Activated CD8-positive, alpha-beta memory T cell treated with anti-CD3 and anti-CD28 coated beads for 24 hours (primary cell): ENCODE measurements at regions not wholly inside any gene's neighbourhood (a gene's known extent, or its start where the extent isn't known, plus 50 kb on each side); places are given as distances from the start of the nearest gene placed in this dataset.

Source experiments
- DNase-seq: peaks from one replicate; pipeline ENCODE4 v3.0.0-alpha.2; 2020

DNA sequence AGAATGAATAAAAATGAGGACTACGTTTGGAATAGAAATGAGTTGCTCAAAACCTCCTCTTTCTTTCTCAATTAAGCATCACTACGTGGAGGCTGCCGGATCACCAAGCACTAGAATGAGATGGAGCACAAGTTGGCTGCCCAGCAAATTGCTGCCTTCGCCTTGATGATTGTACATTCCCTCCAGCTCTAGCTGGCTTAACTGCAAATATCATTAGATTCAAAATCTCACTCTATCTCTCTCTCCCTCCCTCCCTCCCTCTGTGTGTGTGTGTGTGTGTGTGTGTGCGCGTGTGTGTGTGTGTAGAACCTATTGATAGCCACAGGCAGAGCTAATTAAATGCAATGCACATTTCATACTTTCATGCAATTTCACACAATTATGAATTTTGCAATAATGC lies 310.7 kb upstream of the CDH4 start:
- no peak for DNase-seq

DNA sequence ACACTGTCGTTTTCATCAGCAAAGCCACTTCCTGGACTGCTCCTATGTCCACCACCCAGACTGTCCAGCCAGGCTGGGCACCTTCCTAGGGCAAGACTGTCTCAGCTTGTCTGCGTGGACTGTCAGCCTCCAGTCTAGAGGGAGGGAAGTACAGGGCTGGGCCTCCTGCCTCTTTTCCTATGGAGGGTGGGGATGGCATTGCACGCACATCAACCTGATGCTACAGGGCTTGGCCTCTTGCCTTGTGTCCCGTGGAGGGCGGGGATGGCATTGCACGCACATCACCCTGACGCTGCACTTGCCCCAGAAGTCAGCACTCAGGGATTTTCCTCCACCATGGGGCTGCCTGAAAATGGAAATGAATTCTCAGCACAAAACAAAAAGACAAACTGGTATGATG lies 304.2 kb upstream of the CDH4 start:
- DNase-seq = no peak

- DNase-seq = no peak
These were observed 303.8 kb upstream of the CDH4 start for GRCh38 chr20:60948224-60948623.

GRCh38 chr20:60950561-60950960 lies 301.5 kb upstream of the CDH4 start:
- DNase-seq = no peak

DNA sequence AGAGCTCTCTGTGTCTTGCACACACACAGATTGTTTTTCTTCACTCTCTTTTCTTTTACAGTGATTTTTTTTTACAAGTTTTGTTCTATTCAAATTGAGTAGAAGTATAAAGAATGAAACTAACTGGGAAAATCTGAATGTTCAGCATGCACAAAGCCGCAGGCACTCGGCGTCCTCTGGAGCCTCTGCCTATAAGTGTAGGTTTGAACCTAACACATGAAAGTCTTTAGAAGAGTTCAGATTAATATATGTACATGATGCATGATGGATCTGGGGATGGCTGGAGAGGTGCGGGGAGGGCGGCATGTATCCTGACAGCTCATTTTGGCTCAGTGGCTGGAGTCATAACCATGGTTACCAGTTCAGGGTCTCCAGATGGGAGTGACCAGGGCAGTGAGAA lies 301.1 kb upstream of the CDH4 start:
- no peak for DNase-seq

DNA sequence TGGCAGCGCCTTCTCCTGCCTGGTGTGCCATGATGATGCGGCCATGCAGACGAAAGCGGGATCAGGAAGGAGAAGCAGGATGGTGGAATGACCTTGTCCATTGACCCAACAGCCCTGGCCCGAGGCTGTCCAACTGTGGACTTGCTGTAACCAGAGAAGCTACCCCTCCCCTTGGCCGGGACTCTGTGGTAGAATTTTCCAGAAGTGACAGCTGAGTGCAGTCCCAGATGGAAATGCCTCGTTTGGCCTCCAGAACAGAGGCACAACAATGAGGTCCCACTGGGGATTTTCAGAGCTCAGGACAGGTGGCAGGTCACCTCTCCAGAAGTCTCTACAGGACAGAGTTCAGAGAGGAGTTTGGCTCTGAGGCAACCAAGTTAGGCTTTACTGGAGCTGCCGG lies 299.2 kb upstream of the CDH4 start:
- DNase-seq = no peak

- no peak for DNase-seq
These were observed 298.7 kb upstream of the CDH4 start for GRCh38 chr20:60953321-60953720.

GRCh38 chr20:60955706-60956105 lies 296.4 kb upstream of the CDH4 start:
- no peak for DNase-seq

DNA sequence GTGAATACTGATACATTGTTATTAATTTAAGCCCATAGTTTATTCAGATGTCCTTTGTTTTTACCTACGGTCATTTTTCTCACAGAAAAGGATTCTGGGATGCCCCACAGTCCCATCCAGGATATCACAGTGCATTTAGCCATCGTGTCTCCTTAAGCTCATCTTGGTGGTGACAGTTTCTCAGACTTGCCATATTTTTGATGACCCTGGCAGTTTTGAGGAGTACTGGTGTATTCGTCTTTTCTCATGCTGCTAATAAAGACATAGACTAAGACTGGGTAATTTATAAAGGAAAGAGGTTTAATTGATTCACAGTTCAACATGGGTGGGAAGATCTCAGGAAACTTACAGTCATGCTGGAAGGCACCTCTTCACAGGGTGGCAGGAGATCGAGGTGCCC lies 295.9 kb upstream of the CDH4 start:
- DNase-seq = no peak

DNA sequence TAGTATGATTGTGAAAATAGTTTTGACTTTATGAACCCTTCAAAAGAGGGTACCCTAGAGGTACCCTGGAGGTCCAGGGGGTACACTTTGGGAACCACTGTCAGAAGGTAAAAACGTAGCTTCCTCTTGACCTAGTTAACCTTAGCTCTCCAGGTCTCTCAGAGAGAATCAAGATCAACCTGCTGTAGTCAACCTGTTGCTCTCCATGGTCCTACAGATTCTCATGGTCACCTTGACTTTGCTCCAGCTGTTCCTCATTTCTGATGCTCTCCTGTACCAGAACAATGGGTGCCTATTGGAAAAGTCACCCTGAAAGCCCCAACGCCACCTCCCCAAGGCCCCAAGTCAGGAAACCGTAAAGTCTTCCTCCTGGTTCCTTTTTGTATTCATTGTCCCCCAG lies 294.4 kb upstream of the CDH4 start:
- no peak for DNase-seq

- no peak for DNase-seq
These were observed 292.1 kb upstream of the CDH4 start for GRCh38 chr20:60959971-60960370.

GRCh38 chr20:60960500-60960899 lies 291.6 kb upstream of the CDH4 start:
- DNase-seq = no peak

DNA sequence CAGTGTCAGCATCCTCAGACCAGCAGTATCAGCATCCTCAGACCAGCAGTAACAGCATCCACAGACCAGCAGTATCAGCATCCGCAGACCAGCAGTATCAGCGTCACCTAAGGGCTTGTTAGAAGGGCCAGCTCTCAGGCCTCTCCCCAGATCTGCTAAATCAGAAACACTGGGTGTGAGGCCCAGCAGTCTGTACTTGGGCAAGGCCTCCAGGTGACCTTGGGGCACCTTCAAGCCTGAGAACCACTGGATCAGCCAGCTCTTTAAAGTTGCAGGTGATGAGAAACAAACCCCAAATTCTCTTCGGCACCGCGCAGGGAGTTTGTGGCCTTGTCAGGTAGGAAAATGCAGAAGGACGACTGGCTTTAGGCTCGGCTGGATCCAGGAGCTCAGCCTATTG lies 290.5 kb upstream of the CDH4 start:
- DNase-seq = no peak

DNA sequence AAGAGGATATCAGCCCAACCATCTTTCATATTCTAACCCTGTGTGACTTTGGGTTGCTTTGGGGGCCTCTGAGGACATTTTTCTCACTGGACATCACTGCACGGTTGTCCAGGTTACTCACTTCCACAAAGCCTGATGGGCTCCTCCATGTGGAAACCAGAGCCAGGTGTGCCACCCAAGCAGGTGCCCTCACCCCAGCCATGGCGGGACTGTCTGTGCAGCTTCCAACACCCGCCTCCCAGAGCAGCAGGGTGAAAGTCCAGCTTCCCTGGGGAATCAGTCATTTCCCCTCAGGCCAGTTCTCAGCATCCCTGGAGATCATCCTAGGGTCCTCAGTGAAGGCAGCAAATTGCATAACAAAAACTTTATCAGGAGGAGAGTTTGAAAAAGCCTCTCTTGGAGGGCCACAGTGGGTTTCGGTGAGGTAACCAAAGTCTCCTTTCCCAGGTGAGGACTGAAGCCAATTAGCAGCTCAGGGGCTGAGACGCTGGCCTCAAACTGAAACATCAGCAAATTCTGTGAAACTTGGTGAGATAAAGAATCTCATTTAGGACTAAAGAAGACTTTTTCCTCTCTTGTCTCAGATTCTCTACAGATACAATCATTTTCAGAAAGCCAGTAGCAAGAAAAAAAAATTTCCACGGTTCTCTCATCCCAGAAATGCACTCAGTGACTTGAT lies 289.6 kb upstream of the CDH4 start:
- DNase-seq = no peak

DNA sequence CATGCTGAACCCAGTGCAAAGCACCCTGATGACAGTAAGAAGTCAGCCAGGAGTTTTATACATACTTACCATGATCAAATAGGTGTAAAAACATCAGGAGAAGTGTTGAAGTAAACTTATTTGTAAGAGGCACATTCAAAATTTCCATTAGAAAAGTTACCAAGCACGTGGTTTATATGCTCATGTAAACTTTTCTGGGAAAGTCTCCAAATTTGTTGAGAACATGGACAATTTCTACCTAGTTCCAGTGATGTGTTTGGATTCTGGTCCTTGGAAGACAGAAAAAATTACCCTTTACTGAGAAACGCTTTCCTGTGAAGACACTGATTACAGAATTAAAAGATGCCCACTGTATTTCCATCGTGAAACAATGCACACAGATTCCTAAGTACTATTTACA lies 288.9 kb upstream of the CDH4 start:
- no peak for DNase-seq

- no peak for DNase-seq
These were observed 287.1 kb upstream of the CDH4 start for GRCh38 chr20:60964911-60965310.

DNA sequence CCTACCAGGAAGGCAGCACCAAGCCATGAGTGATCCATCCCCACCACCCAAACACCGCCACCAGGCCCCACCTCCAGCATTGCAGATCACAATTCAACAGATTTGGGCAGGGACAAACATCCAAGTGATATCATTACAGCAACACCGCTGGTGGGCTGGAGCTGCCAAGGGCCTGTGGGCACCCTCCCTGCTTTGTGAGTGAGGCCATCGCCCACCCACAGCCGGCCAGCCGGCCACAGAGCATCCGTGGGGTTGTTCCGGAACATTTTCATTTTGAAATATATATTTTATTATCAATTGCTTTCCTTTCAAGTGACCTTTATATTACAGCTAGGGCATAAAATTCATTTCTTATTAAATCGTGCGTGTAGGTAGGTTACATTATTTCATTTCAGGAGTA lies 286.0 kb upstream of the CDH4 start:
- DNase-seq = no peak

DNA sequence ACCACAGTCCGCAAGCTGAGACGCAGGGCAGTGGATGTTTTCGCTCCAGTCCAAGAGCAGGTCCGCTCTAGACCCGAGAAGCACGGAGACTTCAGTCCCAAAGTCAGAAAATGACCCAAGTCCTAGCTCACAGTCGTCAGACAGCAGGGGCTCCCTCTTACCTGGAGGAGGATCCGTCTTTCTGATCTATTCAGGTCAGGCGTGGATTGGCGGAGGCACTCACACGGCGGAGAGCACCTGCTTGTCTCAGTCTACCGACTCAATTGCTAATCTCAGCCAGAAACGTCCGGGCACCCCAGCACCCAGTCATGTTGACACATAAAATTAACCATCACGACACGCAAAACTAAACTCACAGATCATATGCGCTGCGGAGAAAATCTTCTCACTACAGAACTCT lies 285.3 kb upstream of the CDH4 start:
- no peak for DNase-seq

- no peak for DNase-seq
These were observed 284.4 kb upstream of the CDH4 start for GRCh38 chr20:60967431-60968316.

- no peak for DNase-seq
These were observed 283.0 kb upstream of the CDH4 start for GRCh38 chr20:60968853-60969720.

- no peak for DNase-seq
These were observed 281.5 kb upstream of the CDH4 start for GRCh38 chr20:60970601-60971000.

DNA sequence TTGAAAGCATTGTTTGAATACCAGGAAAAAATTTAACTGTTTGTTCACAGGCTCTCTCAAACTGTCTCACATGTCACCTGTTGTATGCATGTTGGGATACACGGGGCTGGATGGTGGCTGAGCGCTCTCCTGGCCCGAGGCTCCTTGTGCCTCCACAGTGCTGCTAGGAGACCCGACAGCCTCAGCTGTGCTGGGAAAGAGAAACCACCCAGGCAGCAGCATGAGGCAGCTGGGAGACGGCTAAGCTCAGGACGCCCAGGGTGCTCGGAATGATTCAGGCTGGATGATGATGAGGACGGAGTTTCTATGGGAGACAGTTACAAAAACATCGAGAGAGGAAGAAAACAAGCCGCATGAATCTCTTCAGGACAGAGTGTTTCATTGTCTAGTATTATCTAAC lies 278.0 kb upstream of the CDH4 start:
- DNase-seq = no peak

DNA sequence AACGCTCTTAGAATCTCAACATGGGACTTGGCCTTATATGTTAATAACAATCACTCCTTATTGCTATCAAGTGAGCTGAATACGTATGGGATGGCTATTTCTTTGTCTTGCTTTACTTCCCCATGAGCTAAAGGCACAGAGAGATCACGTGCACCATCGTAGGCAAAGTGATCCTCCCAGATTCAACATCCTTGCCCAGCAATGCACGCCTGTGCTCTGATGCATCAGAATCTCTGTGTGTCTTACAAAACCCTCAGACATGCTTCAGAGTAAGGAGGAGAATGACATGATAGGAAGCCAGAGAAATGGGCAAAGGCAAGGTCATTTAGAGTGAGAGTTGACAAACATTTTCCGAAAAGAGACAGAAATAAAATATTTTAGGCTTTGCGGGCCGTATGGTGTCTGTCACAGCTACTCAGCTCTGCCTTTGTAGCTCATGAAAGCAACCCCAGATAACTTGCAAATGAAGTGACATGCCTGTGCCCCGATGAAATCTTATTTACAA lies 277.6 kb upstream of the CDH4 start:
- DNase-seq = no peak
